GM19455 (cell line): ENCODE measurements at regions not wholly inside any gene's neighbourhood (a gene's known extent, or its start where the extent isn't known, plus 50 kb on each side); places are given as distances from the start of the nearest gene placed in this dataset.

Experiments
- ATAC-seq: cut with Tn5 transposase; IDR thresholded peaks from one replicate; pipeline ENCODE4 v1.9.1; 2021; ENCODE audit not compliant: unreplicated experiment

DNA sequence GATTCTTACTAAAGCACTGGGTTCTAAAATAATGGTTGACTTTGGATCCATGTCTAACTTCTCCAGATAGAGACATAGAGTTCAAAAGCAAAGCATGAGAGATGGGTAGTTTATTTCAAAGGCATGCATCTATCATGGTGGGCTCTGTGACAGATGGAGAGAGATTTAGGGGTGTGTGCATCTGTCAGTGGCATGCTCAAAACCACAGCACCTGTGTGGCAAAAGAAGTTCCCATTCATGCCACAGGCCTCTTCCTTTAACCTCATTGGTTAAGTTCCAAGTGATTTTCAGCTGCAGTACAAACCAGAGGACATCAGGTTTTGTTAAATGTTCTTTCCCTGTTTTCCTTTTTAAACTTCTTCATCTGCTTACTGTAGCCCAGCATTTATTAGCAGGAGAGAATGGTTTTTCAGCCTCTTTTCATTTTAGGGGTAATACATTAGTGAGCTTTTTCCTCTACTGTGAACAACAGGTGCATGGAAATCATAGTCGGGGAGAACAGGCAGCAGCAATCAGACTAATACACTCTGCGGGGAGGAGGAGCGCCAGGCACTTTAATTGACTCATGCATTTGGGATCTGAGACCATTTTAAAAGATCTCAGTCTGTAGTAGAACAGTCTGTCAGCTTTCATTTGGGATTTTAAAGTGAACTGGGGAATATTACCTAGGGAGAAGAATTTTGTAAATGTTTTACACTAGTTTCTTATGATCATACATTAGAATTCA, 52.4 kb upstream of the UPP2 start:
- no peak for ATAC-seq

DNA sequence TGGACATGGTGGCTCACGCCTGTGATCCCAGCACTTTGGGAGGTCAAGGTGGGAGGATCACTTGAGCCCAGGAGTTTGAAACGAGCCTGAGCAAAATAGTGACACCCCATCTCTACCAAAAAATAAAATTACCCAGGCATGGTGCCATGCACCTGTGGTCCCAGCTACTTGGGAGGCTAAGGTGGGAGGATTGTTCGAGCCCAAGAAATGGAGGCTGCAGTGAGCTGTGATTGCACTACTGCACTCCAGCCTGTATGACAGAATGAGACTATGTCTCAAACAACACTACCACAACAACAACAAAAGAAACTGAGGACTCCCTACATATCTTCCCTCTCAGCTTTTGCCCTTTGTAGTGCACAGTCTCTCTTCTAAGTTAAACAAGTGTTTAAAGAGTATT, 53.3 kb upstream of the UPP2 start:
- no peak for ATAC-seq

DNA sequence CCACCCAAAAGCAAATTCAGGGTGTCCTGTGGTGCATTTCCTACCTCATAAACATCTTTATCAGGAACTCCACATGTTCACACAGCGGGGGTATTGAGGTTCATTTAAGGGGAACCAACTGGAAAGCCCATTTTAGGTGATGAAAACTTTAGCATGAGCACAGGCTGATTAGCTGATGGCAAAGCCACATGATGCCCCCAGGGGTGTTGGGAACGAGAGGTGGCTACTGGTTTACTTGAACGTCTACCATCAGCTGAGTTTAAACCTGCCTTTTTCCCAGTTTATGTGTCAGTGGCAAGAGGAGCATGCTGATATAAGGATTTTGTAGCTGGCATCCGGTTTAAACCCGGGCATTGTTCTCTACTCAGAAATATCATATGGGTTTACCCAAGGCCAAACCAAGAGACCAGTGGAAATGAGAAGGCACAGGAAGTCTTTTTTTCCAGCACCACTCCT, 54.5 kb upstream of the UPP2 start:
- no peak for ATAC-seq

DNA sequence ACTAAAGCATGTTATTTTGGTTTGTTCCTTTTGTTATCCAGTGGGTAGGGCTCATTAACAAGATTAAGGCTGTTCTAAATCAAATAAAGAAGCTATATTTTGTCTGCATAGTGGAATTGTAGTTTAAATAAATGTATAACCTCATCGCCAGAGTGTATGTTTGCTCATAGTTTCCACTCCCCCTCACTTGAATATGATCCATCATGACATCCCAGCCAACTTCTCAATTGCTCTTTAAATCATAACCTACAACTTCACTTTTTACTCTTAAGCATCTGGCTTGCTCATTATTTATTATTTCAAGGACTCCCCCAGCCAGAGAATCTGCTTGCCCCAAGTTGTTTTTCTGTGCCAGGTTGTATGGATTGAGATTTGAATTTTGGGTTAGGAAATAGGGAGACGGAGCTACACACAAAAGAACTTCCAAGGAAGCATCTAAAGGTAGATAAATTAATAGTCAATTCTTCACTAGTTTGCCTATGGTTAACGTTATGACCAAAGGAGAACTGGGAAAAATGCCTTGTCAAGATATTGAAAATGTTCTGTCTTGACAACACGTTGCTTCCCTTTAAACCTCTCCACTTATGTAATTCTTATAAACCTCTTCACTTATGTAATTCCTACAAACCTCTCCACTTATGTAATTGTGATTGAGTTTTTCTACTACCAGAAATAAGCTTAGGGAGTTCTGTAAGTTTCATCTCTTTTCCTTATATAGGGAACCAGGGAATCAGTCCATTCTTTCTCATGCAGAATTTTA, 55.4 kb upstream of the UPP2 start:
- no peak for ATAC-seq

DNA sequence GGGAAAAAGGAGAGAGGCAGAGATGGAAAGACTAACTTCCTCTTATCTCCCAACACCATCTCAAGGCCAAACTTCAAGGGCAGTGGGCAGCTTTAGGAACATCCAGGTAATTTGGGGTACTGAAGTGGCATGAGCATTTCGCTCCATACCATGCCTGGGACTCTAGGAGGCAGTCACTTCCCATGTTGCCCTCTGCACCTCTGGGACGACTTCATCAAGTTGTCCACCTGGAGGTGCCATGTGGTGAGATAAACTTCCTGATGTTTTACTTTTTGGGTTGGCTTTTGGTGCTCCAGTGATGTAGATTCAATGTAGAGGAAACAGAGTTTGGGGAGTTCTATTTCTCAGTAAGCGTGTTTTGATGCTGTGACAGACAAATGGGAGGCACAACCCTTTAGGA, 56.3 kb upstream of the UPP2 start:
- ATAC-seq: no peak

DNA sequence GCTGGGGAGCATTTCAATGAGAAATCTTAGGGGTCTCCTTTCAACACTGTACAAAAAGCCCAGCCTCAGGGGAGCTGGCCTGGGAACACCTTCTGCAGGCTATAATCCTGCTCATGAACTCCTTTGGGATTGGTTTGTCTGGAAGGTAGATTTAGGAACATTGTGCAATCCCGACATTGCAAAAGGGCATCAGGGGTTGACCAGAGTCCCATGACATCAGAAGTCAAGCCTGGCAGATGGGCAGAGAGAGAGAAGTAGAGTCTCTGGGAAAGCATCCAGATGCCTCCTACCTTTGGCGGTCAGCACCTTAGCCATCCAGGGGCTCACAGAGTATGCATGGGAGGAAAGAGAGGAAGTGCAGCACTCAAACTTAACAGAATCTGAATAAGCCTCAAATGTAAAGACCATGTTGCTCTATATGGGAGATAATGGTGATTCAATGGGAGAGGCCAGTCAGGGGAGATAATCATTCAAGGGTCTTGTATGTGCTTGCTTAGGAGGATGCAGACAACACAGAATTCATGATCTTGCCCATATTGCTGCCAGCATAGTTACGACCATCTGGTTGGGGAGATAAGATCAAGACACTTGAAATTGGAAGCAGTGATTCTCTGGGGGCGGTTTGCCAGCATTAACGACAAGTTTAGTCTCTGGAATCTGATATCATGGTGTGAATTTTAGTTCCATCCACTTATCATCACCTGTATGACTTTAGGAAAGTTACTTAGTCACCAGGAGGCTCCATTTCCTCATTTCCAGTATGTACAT, 58.3 kb upstream of the UPP2 start:
- no peak for ATAC-seq

DNA sequence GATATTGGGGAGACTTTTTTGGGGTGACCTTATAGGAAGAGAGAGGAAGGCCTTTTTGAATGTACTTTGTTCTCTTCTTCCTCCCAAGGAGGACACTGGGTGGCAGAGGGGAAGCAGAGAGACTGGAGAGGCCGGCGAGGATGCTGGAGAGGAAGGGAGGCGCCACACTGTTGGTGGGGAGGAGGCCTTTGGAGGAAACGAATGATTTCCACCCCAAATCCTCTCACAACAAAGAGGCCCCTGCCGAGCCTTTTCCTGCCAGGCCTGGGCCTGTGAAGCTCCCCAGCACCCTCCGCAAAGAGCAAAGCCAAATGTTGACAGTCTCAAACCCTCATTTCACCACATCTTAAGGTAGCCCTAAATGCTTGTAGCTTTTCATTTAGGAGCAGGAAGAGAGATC, 59.0 kb upstream of the UPP2 start:
- ATAC-seq: no peak

DNA sequence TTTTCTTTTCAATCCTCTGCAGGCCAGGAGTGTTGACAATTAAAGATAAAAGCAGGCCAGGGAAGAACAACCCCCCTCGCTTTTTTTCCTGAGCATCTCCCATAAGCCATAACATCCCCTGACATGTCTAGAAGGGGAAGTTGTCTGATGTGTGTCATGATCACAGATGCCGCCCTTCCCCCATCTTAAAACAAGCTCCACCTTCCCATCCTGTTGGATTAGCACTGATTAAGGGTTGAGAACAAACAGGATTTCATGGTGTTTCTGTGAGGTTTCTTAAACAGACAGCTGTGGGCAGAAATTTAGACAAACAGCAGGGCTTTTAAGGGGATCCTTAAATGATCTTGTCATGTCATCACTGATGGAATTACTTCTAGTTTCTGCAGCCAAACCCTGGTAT, 59.4 kb upstream of the UPP2 start:
- ATAC-seq: no peak

DNA sequence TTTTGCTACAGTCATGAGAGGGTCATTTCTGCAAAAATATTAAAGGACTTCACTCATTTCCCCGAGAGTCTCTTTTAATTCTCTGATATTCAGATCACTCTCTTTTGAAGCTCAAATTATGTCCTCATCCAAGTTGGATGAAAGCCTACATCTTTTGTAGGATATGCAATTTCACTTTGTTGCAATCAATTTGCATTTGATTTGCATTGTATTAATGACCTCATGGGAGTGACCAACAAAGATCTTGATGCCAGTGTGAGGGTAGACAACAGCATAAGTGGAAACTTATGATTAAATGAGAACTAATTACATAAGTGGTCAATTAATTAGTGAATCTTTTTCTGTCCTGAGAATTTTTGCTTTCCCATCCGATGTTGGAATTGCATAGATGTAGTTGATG, 60.3 kb upstream of the UPP2 start:
- no peak for ATAC-seq

DNA sequence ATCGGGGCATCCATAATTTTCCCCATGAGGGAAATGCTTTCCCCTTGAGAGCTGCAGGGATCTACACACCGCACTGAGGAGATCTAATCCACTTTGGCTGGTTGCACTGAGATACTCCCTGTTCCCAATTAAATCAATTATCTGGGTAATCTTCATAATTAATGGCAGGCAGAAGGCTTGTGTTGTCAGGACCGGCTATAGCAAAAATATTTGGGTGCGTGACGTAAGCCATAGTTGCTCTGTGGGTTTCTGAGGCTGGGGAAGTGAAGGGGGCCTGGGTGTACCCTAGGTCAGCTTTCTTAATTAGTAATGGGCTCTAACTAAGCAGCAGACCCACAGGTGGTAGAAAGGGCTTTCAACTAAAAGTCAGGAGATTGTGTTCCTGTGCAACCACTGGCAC, 62.8 kb upstream of the UPP2 start:
- no peak for ATAC-seq

DNA sequence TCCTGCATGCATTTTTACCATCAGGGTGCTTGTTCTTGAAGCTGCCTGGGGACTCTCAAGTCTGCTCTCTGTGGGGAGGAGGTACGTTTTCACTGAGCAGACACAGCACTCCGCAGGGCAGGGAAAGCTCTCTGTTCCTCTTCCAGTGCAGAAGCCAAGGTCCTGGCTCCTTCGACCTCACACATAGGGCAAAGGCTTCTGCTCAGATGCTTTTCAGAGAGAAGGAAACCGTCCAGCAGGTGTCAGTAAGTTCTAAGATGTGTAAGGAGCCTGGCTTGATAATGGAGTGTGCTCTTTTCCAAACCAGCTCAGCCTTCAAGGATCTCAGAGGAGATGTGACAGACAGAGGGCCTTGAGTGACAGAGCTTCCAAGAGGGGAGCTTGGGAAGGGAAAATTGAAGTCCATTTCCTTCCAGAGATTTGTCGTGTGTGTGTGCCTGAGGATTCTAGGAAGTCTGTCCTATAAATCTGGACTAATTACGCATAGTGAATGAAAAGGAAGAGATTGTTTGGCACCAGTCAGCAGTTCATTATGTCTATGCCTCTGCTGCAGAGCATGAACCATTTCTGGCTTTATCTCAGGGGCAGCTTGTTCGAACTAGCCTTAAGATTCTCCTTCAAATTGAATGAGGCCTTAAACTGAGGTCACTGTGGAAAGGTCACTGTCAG, 67.3 kb upstream of the UPP2 start:
- ATAC-seq: no peak

DNA sequence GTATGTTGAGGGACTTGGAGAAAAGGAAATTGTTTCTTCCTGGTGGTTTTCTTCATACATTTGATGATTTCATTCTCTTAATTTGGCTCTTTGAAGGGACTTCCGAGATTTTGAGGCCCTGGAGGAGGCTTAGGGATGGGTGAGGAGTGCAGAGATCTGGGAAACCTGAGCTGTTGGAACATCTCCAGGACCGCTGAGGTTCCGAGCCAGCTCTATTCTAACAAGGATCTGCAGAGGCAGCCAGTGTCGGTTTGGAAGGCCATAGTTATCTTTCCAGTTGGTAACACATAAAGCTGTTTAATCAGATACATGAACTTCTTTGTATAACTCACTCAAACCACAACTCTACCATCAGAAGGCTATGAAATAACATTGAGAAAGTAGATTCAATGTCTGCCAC, 70.3 kb upstream of the UPP2 start:
- no peak for ATAC-seq

DNA sequence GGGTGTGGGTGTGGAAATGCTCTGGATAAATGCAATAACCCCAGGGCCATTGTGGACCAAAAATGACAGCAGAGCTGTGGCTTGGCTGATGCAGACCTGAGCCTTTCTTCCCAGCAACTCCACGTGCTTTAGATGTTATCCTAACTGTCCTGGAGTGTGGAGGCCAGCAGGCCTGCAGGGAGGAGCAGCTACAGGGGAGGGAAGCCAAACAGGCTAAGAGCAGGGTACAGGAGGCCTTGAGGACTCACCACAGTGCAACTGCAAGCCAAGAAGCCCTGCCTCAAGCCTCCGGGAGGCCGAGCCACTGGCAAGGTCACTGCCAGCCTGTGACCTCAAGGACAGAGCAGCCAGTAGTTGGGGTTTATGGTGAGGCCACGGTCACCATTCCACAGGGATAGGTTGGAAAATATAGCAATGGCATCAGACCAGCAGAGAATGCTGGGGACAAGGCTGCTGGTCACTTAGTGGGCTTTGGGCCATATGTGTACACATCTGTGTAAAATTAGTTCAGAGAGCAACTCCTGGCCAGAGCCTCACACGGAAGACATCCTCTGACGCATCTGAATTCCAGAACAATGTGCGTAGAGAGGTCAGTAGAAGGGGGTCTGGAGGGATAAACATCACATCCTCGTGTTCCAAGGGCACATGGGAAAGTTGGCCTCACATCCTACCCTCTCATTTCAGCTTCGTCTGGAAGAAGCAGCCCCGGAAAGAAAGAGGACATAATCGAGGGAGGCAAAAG, 76.2 kb upstream of the UPP2 start:
- no peak for ATAC-seq

DNA sequence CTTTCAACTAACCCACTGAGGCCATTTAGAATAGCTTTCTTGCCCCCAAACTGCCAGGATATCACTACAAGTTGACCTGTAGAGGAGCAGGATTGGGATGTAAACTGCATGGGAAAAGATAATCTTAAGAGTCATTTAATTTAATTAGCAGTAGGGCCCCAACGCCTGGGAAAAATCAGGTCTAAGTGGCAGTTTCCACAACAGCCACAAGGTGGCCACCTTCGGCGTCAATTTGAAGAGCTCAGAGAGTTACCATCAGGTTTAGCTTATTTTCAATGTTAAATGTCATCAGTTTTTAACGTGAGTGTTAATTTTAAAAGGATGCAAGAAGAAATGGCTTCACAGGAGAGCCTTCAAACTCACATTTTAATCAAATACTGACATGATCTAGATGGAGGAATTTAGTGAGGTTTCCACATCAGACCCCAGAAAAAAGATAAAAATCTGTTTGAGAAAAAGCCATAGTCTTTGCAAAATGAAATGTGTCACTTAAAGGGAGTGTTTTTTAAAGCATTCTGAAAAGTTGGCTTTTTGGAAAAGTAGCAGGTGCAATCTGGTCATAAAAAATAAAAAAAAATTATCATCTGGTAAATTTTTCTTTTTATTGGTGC, 77.3 kb upstream of the UPP2 start:
- peak; percentile 79 for ATAC-seq

DNA sequence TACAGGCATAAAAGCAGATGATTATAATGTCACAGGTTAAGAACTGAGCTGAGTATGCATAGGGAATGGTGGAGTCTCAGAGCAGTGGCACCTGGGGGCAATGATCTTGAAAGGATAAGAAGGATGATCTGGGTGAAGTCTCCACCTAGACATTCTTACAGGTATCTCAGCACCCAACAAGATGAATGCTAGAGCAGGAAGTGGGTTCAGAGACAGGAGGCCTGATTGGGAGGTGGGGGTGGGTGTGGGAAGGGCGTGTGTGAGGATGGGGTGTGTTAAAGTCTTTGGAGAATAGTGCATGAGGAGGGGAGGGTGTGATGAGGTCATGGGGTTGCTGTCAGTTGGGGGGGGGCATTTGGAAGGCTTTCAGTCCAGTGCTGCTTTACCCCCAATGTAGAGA, 78.8 kb upstream of the UPP2 start:
- no peak for ATAC-seq

DNA sequence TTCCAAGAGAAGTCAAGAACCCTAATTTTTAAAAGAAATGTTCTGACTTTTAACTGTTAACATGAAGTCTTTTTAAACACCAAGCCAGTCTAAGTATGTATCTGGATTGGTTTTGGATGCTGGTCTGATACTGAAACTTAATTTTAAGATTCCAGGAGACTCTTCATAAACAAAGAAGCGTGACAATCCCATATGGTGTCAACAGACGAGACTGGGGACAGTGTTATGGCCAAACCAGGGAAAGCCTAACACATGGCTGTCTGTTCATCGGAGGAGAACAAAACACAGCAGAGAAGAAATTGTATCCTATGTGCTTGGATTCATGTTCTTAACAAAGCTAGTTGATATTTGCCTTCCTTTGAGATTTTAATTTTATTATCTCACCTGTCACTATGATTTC, 80.5 kb upstream of the UPP2 start:
- ATAC-seq: no peak

DNA sequence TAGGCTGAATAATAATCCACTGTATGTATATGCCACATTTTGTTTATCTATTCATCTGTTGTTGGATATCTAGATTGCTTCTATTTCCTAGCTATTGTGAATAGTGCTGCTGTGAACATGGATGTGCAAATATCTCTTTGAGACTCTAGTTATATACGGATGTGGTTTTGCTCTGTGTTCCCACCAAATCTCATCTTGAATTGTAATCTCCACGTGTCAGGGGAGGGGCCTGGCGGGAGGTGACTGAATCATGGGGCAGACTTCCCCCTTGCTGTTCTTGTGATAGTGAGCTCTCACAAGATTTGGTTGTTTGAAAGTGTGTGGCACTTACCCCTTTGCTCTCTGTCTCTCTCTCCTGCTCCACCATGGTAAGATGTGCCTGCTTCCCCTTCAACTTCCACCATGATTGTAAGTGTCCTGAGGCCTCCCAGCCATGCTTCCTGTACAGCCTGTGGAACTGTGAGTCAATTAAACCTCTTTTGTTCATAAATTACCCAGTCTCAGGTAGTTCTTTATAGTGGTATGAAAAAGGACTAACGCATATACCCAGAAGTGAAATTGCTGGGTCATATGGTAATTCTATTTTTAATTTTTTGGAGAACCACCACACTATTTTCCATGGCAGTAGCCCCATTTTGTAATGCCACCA, 86.1 kb upstream of the UPP2 start:
- no peak for ATAC-seq

DNA sequence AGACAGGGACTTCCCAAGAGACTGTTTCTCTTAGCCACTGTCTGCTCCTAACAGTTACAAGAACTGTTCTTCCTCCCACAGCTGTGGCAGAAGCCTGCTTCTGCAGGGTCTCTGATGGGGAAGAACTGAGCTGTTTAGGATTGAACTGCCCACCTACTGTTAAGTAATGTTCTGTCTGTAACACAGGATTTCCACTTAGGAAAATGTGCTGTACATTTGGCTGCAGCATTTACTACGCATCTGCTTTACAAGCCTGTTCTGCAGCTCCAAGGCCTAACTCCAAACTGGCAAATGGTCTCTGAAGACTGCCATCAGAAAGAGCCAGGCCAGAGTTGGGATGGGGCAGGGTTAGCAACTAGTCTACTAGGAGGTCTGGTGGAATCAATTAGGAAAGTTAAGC, 87.8 kb upstream of the UPP2 start:
- ATAC-seq: no peak

DNA sequence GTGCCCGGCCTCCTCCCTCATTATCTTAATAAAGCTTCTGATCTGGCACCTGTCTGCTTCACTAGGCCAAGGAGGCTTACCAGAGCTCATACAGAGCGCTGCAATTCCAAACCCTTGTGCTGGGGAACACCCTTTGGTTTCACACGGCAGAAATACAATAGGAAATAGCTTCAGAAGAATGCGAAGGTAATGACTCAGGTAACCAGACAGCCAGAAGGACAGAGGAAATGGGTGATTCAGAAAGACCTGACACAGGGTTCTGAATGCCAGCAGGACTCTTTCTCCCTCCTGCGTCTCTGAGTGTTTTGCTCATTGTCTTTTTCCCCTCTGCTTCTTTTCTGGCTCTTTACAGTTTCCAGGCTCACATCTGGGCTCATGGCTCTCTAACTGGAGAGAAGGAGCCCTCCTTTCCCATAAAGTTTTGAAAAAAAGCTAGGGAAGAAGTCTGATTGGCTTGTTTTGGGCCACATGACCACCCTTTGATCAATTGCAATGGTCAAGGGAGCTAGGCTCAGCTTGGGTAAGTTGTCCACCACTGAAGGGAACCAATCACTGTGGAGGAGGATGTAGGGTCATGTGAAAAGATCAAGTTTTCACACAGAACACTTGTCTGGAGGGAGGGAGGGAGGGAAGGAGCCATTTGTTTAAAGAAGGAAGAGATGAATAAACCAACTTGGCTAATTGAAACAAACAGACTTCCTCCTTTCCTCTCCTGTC, 90.5 kb upstream of the UPP2 start:
- no peak for ATAC-seq
